H1 (cell line): ENCODE measurements at regions not wholly inside any gene's neighbourhood (a gene's known extent, or its start where the extent isn't known, plus 50 kb on each side); places are given as distances from the start of the nearest gene placed in this dataset.

Source experiments
- CHD2 ChIP-seq: IDR thresholded peaks from 2 replicates; pipeline ENCODE4 v1.6.1; 2012; ENCODE audit warnings: low read length, improper control_type of control experiment
- NANOG ChIP-seq: IDR thresholded peaks from 2 replicates; pipeline ENCODE4 v1.6.1; 2011; ENCODE audit warnings: low read length, low read depth, mild to moderate bottlenecking, inconsistent platforms; ENCODE audit not compliant: insufficient read depth, poor library complexity, severe bottlenecking

DNA sequence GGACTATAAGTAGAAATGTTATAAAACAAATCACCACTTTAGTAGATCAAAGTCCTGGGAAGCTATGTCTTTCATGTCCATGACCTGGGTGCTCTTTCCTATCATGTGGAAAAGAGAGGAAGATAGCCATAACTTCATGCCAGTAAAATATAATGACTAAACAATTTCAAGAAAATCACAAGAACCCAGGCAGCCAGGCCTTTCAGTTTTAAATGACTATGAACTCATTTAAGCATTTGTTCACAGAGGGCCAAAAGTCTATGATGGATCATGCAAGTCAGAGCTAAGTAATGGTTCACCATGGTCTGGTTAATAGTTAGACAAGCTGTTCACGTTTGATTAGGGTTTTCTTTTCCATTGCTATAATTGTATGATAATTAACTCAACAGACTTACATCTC lies 155.8 kb downstream of the PPARGC1A start (continued):
- TF ChIP-seq CHD2 (no peak), NANOG (no peak)
- TF ChIP-seq, all 59 proteins: peak for 0
